ENCODE measurements at regions not wholly inside any gene's neighbourhood (a gene's known extent, or its start where the extent isn't known, plus 50 kb on each side); places are given as distances from the start of the nearest gene placed in this dataset.

- no peak overlapping the region for H3K27ac ChIP-seq (replicated peaks)
- H3K4me3 ChIP-seq (replicated peaks; ENCODE audit: insufficient read depth, low read length): no peak overlapping the region
- TF ChIP-seq POLR2AphosphoS5 (IDR thresholded peaks at IDR 0.05; ENCODE audit: low read depth) (no peak), REST (IDR thresholded peaks at IDR 0.05; ENCODE audit: insufficient replicate concordance, low read depth) (no peak), CTCF (IDR thresholded peaks at IDR 0.05; ENCODE audit: insufficient read depth, low read length) (no peak), GABPA (IDR thresholded peaks at IDR 0.05; ENCODE audit: low read depth) (no peak), SPI1 (IDR thresholded peaks at IDR 0.05; ENCODE audit: borderline replicate concordance, low read depth) (no peak)
- H3K27me3 ChIP-seq (ENCODE audit: insufficient read depth, poor library complexity, severe bottlenecking): no peaks in the 10 kb centered on the region
- no peak for DNase-seq (ENCODE audit: low read depth in 1 of 2, low spot score in 1 of 2)
Measured at GRCh38 chr1:84757301-84757700, 67.0 kb upstream of the SSX2IP start.

GRCh38 chr1:84756455-84757082 lies 66.3 kb upstream of the SSX2IP start:
- H3K4me3 ChIP-seq (replicated peaks; ENCODE audit: insufficient read depth, low read length): no peak overlapping the region
- no peak for DNase-seq (ENCODE audit: low read depth in 1 of 2, low spot score in 1 of 2)
- H3K27me3 ChIP-seq (ENCODE audit: insufficient read depth, poor library complexity, severe bottlenecking): no peaks in the 10 kb centered on the region
- TF ChIP-seq GABPA (IDR thresholded peaks at IDR 0.05; ENCODE audit: low read depth) (no peak), POLR2AphosphoS5 (IDR thresholded peaks at IDR 0.05; ENCODE audit: low read depth) (no peak), CTCF (IDR thresholded peaks at IDR 0.05; ENCODE audit: insufficient read depth, low read length) (no peak), REST (IDR thresholded peaks at IDR 0.05; ENCODE audit: insufficient replicate concordance, low read depth) (no peak), SPI1 (IDR thresholded peaks at IDR 0.05; ENCODE audit: borderline replicate concordance, low read depth) (no peak)
- H3K27ac ChIP-seq (replicated peaks): no peak overlapping the region

- Histone ChIP-seq H3K4me3 (replicated peaks; ENCODE audit: insufficient read depth, low read length) (no peak overlapping the region), H3K27ac (replicated peaks) (no peak overlapping the region), H3K27me3 (ENCODE audit: insufficient read depth, poor library complexity, severe bottlenecking) (no peaks in the 10 kb centered on the region)
- TF ChIP-seq POLR2AphosphoS5 (IDR thresholded peaks at IDR 0.05; ENCODE audit: low read depth) (no peak), GABPA (IDR thresholded peaks at IDR 0.05; ENCODE audit: low read depth) (no peak), SPI1 (IDR thresholded peaks at IDR 0.05; ENCODE audit: borderline replicate concordance, low read depth) (no peak), REST (IDR thresholded peaks at IDR 0.05; ENCODE audit: insufficient replicate concordance, low read depth) (no peak), CTCF (IDR thresholded peaks at IDR 0.05; ENCODE audit: insufficient read depth, low read length) (no peak)
- no peak for DNase-seq (ENCODE audit: low read depth in 1 of 2, low spot score in 1 of 2)
Measured at GRCh38 chr1:84756001-84756400, 65.7 kb upstream of the SSX2IP start.

All from HL-60 (cell line).